ENCODE measurements at regions not wholly inside any gene's neighbourhood (a gene's known extent, or its start where the extent isn't known, plus 50 kb on each side); places are given as distances from the start of the nearest gene placed in this dataset.

DNA sequence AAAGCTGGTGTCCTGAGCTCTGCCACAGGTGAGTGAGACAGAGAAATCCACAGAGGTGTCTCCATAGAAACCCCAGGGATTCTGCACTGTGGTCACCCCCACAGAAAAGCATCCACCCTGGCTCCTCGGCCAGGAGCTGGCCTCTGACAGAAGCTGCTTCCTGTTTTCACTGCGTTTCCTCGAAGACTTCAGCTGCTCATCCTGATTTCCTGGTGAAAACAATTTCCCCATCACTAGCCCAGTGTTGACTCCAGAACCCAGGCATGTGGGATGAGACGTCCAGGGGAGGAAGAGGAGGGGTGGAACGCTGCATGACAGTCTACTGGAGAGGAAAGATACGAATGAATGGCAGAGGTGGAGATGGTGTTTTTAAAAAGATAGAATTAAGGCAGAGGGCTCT is 60.3 kb upstream of the GPR45 start:
- TF ChIP-seq, protein P1, sequence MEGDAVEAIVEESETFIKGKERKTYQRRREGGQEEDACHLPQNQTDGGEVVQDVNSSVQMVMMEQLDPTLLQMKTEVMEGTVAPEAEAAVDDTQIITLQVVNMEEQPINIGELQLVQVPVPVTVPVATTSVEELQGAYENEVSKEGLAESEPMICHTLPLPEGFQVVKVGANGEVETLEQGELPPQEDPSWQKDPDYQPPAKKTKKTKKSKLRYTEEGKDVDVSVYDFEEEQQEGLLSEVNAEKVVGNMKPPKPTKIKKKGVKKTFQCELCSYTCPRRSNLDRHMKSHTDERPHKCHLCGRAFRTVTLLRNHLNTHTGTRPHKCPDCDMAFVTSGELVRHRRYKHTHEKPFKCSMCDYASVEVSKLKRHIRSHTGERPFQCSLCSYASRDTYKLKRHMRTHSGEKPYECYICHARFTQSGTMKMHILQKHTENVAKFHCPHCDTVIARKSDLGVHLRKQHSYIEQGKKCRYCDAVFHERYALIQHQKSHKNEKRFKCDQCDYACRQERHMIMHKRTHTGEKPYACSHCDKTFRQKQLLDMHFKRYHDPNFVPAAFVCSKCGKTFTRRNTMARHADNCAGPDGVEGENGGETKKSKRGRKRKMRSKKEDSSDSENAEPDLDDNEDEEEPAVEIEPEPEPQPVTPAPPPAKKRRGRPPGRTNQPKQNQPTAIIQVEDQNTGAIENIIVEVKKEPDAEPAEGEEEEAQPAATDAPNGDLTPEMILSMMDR (IDR thresholded peaks at IDR 0.05; ENCODE audit: low read length), result no peak
- TF ChIP-seq EZH2 (optimal IDR thresholded peaks at IDR 0.05; ENCODE audit: low read depth, low read length), result no peak
- no peak for TF ChIP-seq EZH2phosphoT487 (IDR thresholded peaks at IDR 0.05; ENCODE audit: low read length)

All from MM.1S (cell line).